ENCODE measurements at regions not wholly inside any gene's neighbourhood (a gene's known extent, or its start where the extent isn't known, plus 50 kb on each side); places are given as distances from the start of the nearest gene placed in this dataset.
"Not testable (repeated sequence)": the region's sequence is repeated elsewhere in the genome, so short reads cannot be mapped to it uniquely, and the experiment has no call there.

DNA sequence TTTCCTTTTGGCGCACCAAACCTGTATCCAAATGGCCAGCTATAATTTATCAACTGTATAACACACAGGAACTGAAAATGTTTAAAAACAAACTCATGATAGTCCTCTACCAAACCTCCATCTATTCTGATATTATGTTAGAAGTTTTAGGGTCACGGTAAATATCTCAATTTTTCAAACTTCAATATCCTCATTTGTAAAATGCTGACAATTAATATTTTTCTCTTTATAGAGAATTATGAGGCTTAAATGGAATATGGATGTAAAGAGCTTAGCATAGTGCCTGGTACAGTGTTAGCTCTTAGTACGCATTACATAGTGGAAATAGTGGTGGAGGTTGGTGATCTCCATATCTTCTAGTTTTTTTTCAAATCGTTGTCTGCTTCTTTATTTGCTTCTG, 917.6 kb downstream of the TLE4 start:
- H3K9ac ChIP-seq (ENCODE audit: low read depth, low read length) = no peak overlapping the region

DNA sequence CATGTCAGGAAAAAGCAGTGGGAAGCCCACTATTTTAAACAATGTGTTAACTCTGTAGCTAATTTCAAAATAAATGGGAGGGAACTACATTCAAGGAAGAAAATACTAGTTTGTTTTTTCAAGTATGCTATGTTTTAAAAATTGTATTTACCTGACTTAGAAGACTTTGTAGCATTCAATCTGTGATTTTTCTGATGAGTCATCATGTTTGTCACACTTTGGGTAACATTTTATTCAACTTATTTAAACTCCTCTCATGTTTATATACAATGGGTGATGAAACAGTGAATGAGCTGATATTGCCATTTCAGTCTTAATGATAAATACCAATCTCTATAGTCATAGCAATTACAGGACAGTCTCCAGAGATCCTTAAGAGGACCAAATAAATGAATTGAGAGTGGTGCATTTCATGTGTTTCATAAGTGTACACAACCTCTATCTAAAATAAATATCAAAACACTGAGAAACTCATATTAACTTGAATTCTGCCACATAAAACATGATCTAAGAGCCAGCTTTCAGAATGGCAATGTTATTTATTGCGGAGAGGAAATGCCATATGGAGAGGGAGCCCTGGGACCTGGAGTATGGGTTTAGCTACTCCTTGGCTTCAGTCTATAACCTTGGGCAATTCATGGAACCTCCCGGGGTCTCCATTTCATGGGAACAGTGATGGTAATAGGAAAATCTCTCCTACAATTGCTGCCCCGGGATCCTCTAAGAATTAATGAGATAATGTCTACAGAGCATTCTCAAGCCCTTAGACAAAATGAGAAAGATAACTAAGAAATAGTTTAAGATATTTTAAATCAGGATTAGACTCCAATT, 913.9 kb downstream of the TLE4 start:
- Histone ChIP-seq H3K9ac (ENCODE audit: low read depth, low read length) (no peak overlapping the region), H3K27ac (ENCODE audit: low read depth, low read length) (no peak overlapping the region), H3K36me3 (ENCODE audit: control insufficient read depth, insufficient read depth, low read length) (no peaks in the 10 kb centered on the region), H3K27me3 (ENCODE audit: control insufficient read depth, insufficient read depth, low read length) (no peaks in the 10 kb centered on the region), H3K4me3 (ENCODE audit: low read depth, low read length) (no peak overlapping the region), H3K4me1 (ENCODE audit: control insufficient read depth, insufficient read depth, low read length) (no peaks in the 10 kb centered on the region), H3K9me3 (ENCODE audit: control insufficient read depth, insufficient read depth, low read length) (no peaks in the 10 kb centered on the region; the same call in 1 of the 2 replicates)

More for the DNA sequence above, 917.6 kb downstream of the TLE4 start:
- Histone ChIP-seq H3K9me3 (ENCODE audit: control insufficient read depth, insufficient read depth, low read length) (no peaks in the 10 kb centered on the region), H3K4me1 (ENCODE audit: control insufficient read depth, insufficient read depth, low read length) (no peaks in the 10 kb centered on the region), H3K27me3 (ENCODE audit: control insufficient read depth, insufficient read depth, low read length) (no peaks in the 10 kb centered on the region), H3K4me3 (ENCODE audit: low read depth, low read length) (no peak overlapping the region), H3K36me3 (ENCODE audit: control insufficient read depth, insufficient read depth, low read length) (no peaks in the 10 kb centered on the region), H3K27ac (ENCODE audit: low read depth, low read length) (no peak overlapping the region)

DNA sequence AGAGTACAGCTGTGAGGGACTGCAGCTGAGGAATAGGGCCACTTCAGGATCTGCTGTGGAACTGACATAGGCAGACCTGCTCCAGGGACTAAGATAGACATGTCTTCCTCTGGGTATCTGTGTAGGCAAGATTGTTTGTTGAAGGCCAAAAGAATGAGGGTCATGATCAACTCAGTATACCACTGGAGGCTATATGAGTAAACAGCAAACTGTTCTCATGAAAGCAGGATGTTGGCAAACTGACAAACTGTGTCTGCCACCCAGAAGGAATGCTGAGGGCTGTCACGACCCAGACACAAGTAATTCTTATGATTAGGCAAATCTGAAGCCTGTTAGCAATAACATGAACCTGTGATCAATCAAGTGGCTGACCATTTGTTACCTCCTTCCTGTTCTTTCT, 910.5 kb downstream of the TLE4 start:
- not testable (repeated sequence) for H3K4me3 ChIP-seq (ENCODE audit: low read depth, low read length); H3K27me3 ChIP-seq (ENCODE audit: control insufficient read depth, insufficient read depth, low read length); H3K36me3 ChIP-seq (ENCODE audit: control insufficient read depth, insufficient read depth, low read length); H3K9me3 ChIP-seq (ENCODE audit: control insufficient read depth, insufficient read depth, low read length); H3K9ac ChIP-seq (ENCODE audit: low read depth, low read length); H3K27ac ChIP-seq (ENCODE audit: low read depth, low read length); H3K4me1 ChIP-seq (ENCODE audit: control insufficient read depth, insufficient read depth, low read length)

GRCh38 chr9:80467632-80468031, 895.9 kb downstream of the TLE4 start:
- Histone ChIP-seq H3K27me3 (ENCODE audit: control insufficient read depth, insufficient read depth, low read length) (no peaks in the 10 kb centered on the region), H3K4me1 (ENCODE audit: control insufficient read depth, insufficient read depth, low read length) (no peaks in the 10 kb centered on the region), H3K36me3 (ENCODE audit: control insufficient read depth, insufficient read depth, low read length) (no peaks in the 10 kb centered on the region), H3K4me3 (ENCODE audit: low read depth, low read length) (no peak overlapping the region), H3K9me3 (ENCODE audit: control insufficient read depth, insufficient read depth, low read length) (no peaks in the 10 kb centered on the region), H3K9ac (ENCODE audit: low read depth, low read length) (no peak overlapping the region), H3K27ac (ENCODE audit: low read depth, low read length) (no peak overlapping the region)

DNA sequence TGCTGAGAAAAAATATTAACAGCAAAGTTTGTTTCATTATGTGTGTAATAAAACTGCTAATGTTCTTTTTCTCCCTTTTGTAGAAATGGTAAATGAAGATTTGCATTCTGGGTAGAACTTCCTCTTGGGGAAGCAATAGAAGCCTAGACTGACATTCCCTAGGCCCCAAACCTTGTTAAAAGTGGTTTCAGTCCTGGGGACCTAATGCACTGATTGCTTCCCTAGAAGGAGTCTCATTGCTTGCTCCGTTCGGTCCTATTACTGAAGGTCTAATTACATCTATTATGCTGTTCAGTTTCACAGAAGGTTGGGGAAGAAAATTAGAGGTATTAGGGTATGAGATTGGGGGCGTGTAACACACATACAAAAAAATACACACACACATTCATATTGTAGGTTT, 893.8 kb downstream of the TLE4 start:
- H3K4me3 ChIP-seq (ENCODE audit: low read depth, low read length) = no peak overlapping the region
- H3K4me1 ChIP-seq (ENCODE audit: control insufficient read depth, insufficient read depth, low read length) = no peaks in the 10 kb centered on the region
- no peak overlapping the region for H3K27ac ChIP-seq (ENCODE audit: low read depth, low read length)
- no peaks in the 10 kb centered on the region for H3K36me3 ChIP-seq (ENCODE audit: control insufficient read depth, insufficient read depth, low read length)
- H3K27me3 ChIP-seq (ENCODE audit: control insufficient read depth, insufficient read depth, low read length) = no peaks in the 10 kb centered on the region
- no peaks in the 10 kb centered on the region for H3K9me3 ChIP-seq (ENCODE audit: control insufficient read depth, insufficient read depth, low read length)
- H3K9ac ChIP-seq (ENCODE audit: low read depth, low read length) = no peak overlapping the region

DNA sequence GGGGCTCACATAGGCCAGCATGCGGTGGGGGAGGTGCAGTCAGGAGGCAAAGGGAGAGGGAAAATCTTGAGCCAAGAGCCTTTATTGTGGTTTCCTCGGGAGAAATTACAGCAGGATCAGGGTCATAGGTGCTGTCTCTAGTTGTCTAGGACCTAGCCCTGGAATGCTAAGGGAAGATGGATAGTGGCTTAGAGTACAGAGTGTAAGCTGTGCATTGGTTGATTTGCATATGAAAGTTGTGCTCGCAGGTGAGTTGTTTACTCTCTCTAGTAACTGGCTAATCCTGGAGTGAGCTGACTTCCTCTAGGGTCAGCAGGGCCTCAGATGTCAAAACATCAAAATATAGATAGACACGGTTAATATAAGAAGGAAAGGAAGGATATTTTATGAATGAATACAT, 877.7 kb downstream of the TLE4 start:
- Histone ChIP-seq H3K36me3 (ENCODE audit: control insufficient read depth, insufficient read depth, low read length) (no peaks in the 10 kb centered on the region), H3K27ac (ENCODE audit: low read depth, low read length) (no peak overlapping the region), H3K4me3 (ENCODE audit: low read depth, low read length) (no peak overlapping the region), H3K4me1 (ENCODE audit: control insufficient read depth, insufficient read depth, low read length) (peaks cover 14% of the 10 kb centered on the region), H3K9me3 (ENCODE audit: control insufficient read depth, insufficient read depth, low read length) (no peaks in the 10 kb centered on the region; the same call in 1 of the 2 replicates), H3K27me3 (ENCODE audit: control insufficient read depth, insufficient read depth, low read length) (no peaks in the 10 kb centered on the region), H3K9ac (ENCODE audit: low read depth, low read length) (no peak overlapping the region)

DNA sequence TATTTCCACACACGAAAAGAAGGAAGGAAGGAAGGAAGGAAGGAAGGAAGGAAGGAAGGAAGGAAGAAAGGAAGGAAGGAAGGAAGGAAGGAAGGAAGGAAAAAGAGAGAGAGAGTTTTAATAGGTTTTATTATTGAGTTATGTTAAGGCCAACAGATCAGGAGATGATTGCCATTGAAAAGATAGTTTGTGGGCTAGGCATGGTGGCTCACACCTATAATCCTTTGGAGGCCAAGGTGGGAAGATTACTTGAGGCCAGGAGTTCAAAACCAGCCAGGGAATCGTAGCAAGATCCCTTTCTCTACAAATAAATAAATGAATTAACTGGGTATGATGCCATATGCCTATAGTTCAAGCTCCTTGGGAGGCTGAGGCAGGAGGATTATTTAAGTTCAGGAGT, 877.2 kb downstream of the TLE4 start:
- no peak overlapping the region for H3K9ac ChIP-seq (ENCODE audit: low read depth, low read length)
- peaks cover 14% of the 10 kb centered on the region for H3K4me1 ChIP-seq (ENCODE audit: control insufficient read depth, insufficient read depth, low read length)
- no peaks in the 10 kb centered on the region; the same call in 1 of the 2 replicates for H3K9me3 ChIP-seq (ENCODE audit: control insufficient read depth, insufficient read depth, low read length)
- no peaks in the 10 kb centered on the region for H3K36me3 ChIP-seq (ENCODE audit: control insufficient read depth, insufficient read depth, low read length)
- no peak overlapping the region for H3K27ac ChIP-seq (ENCODE audit: low read depth, low read length)
- H3K4me3 ChIP-seq (ENCODE audit: low read depth, low read length) = no peak overlapping the region
- H3K27me3 ChIP-seq (ENCODE audit: control insufficient read depth, insufficient read depth, low read length) = no peaks in the 10 kb centered on the region

DNA sequence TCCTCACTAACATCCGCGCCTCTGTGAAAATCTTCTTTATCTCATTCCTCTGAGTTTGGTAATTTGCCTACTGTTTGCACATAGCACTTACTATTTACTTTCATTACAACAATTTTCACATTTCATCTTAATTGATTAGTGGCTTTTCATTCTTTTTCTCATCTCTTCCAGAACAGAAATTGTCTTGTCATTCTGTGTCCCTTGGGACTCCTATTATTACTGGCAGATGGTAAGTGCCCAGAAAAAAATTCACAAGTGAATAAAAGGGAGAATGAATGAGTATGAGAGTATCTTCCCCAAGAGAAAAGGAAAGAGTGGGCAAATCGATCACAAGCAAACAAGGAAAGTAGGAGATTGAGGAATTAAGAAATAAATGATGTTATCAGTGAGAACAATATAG, 876.1 kb downstream of the TLE4 start:
- no peak overlapping the region for H3K27ac ChIP-seq (ENCODE audit: low read depth, low read length)
- H3K36me3 ChIP-seq (ENCODE audit: control insufficient read depth, insufficient read depth, low read length) = no peaks in the 10 kb centered on the region
- no peak overlapping the region for H3K9ac ChIP-seq (ENCODE audit: low read depth, low read length)
- H3K9me3 ChIP-seq (ENCODE audit: control insufficient read depth, insufficient read depth, low read length) = no peaks in the 10 kb centered on the region
- H3K27me3 ChIP-seq (ENCODE audit: control insufficient read depth, insufficient read depth, low read length) = no peaks in the 10 kb centered on the region
- H3K4me3 ChIP-seq (ENCODE audit: low read depth, low read length) = no peak overlapping the region
- peaks cover 14% of the 10 kb centered on the region for H3K4me1 ChIP-seq (ENCODE audit: control insufficient read depth, insufficient read depth, low read length)

DNA sequence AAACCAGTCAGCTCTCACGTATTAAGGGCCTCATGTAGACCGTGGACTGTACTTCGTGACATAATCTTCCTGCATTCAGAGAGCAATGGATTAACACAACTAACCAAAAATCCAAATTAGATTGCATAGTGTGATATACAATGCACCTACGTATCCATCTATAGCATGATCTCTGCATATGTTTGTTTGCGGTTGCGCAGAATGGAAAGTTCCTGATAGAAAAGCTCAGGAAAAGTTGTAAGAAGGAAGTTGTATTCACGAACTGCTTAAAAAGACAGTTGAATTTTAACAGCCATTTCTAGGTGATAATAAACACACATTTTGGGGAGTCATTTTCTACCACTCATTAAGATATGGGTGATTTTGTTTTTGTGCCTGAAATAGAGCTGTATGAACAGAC, 869.0 kb downstream of the TLE4 start:
- H3K27ac ChIP-seq (ENCODE audit: low read depth, low read length) = no peak overlapping the region
- H3K9ac ChIP-seq (ENCODE audit: low read depth, low read length) = no peak overlapping the region
- no peaks in the 10 kb centered on the region for H3K36me3 ChIP-seq (ENCODE audit: control insufficient read depth, insufficient read depth, low read length)
- H3K4me3 ChIP-seq (ENCODE audit: low read depth, low read length) = no peak overlapping the region
- 0 out of 2 replicates have a peak, but pooled peaks cover under 1% of the 10 kb centered on the region for H3K4me1 ChIP-seq (ENCODE audit: control insufficient read depth, insufficient read depth, low read length)
- H3K9me3 ChIP-seq (ENCODE audit: control insufficient read depth, insufficient read depth, low read length) = no peaks in the 10 kb centered on the region
- no peaks in the 10 kb centered on the region for H3K27me3 ChIP-seq (ENCODE audit: control insufficient read depth, insufficient read depth, low read length)

GRCh38 chr9:80437825-80438224, 866.1 kb downstream of the TLE4 start:
- H3K27ac ChIP-seq (ENCODE audit: low read depth, low read length) = no peak overlapping the region
- no peaks in the 10 kb centered on the region for H3K9me3 ChIP-seq (ENCODE audit: control insufficient read depth, insufficient read depth, low read length)
- H3K4me3 ChIP-seq (ENCODE audit: low read depth, low read length) = no peak overlapping the region
- no peak overlapping the region for H3K9ac ChIP-seq (ENCODE audit: low read depth, low read length)
- H3K4me1 ChIP-seq (ENCODE audit: control insufficient read depth, insufficient read depth, low read length) = 0 out of 2 replicates have a peak, but pooled peaks cover 3% of the 10 kb centered on the region
- H3K27me3 ChIP-seq (ENCODE audit: control insufficient read depth, insufficient read depth, low read length) = no peaks in the 10 kb centered on the region
- no peaks in the 10 kb centered on the region for H3K36me3 ChIP-seq (ENCODE audit: control insufficient read depth, insufficient read depth, low read length)

DNA sequence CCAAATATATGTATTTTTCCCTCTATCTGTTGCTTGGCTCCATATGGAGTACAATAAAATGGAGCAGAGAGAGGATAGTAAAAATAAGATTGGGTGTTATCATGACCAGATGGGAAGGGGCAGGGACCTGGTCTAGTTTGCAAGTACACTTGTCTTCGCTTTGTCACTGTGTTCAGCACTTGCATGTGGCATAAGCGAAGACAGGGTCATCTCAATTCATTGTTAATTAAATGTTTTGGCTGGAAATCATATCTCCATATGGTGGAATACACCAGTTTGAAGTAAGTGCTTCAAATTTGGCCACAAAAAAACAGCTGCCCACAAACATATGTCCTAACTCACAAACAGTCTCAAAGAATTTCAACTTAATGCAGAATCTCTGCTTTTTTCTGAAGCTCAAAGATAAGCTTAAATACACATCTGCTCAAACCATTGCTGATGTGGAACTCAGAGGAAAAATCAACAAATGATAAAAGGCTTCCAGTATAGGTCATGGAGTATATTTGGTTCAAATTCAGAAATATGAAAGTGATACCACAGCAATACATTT, 865.4 kb downstream of the TLE4 start:
- no peak overlapping the region for H3K27ac ChIP-seq (ENCODE audit: low read depth, low read length)
- H3K36me3 ChIP-seq (ENCODE audit: control insufficient read depth, insufficient read depth, low read length) = no peaks in the 10 kb centered on the region
- H3K9me3 ChIP-seq (ENCODE audit: control insufficient read depth, insufficient read depth, low read length) = no peaks in the 10 kb centered on the region
- 0 out of 2 replicates have a peak, but pooled peaks cover 3% of the 10 kb centered on the region for H3K4me1 ChIP-seq (ENCODE audit: control insufficient read depth, insufficient read depth, low read length)
- no peaks in the 10 kb centered on the region for H3K27me3 ChIP-seq (ENCODE audit: control insufficient read depth, insufficient read depth, low read length)
- H3K4me3 ChIP-seq (ENCODE audit: low read depth, low read length) = no peak overlapping the region
- H3K9ac ChIP-seq (ENCODE audit: low read depth, low read length) = no peak overlapping the region
